HG03354 (cell line): ENCODE measurements at regions not wholly inside any gene's neighbourhood (a gene's known extent, or its start where the extent isn't known, plus 50 kb on each side); places are given as distances from the start of the nearest gene placed in this dataset.

Experiments used
- ATAC-seq: cut with Tn5 transposase; IDR thresholded peaks from one replicate; pipeline ENCODE4 v1.9.1; 2021; ENCODE audit warnings: mild to moderate bottlenecking; ENCODE audit not compliant: unreplicated experiment, poor library complexity, severe bottlenecking

- no peak for ATAC-seq
These were observed 255.1 kb upstream of the FAT3 start for GRCh38 chr11:91969486-91969885.

- no peak for ATAC-seq
These were observed 256.9 kb upstream of the FAT3 start for GRCh38 chr11:91967691-91968045.

- ATAC-seq: no peak
These were observed 257.5 kb upstream of the FAT3 start for GRCh38 chr11:91967026-91967690.

- ATAC-seq: no peak
These were observed 258.2 kb upstream of the FAT3 start for GRCh38 chr11:91966368-91966767.

GRCh38 chr11:91960770-91961169 lies 263.8 kb upstream of the FAT3 start:
- ATAC-seq: no peak

- ATAC-seq: no peak
These were observed 265.2 kb upstream of the FAT3 start for GRCh38 chr11:91959411-91959810.

GRCh38 chr11:91956711-91957110 lies 267.9 kb upstream of the FAT3 start:
- ATAC-seq: no peak

- no peak for ATAC-seq
These were observed 269.4 kb upstream of the FAT3 start for GRCh38 chr11:91955206-91955605.

- no peak for ATAC-seq
These were observed 272.6 kb upstream of the FAT3 start for GRCh38 chr11:91952056-91952455.

- no peak for ATAC-seq
These were observed 277.3 kb upstream of the FAT3 start for GRCh38 chr11:91947215-91947820.

- no peak for ATAC-seq
These were observed 278.1 kb upstream of the FAT3 start for GRCh38 chr11:91946397-91946951.

- ATAC-seq: no peak
These were observed 289.5 kb upstream of the FAT3 start for GRCh38 chr11:91935120-91935519.

GRCh38 chr11:91932151-91932821 lies 292.3 kb upstream of the FAT3 start:
- ATAC-seq: no peak

GRCh38 chr11:91927448-91927847 lies 297.2 kb upstream of the FAT3 start:
- ATAC-seq: no peak

GRCh38 chr11:91926965-91927364 lies 297.7 kb upstream of the FAT3 start:
- no peak for ATAC-seq

- ATAC-seq: no peak
These were observed 301.8 kb upstream of the FAT3 start for GRCh38 chr11:91922846-91923245.

GRCh38 chr11:91921974-91922373 lies 302.6 kb upstream of the FAT3 start:
- ATAC-seq: no peak

- ATAC-seq: no peak
These were observed 311.2 kb upstream of the FAT3 start for GRCh38 chr11:91913407-91913806.

GRCh38 chr11:91912322-91912721 lies 312.3 kb upstream of the FAT3 start:
- ATAC-seq: no peak

- no peak for ATAC-seq
These were observed 317.6 kb upstream of the FAT3 start for GRCh38 chr11:91906871-91907624.
